ENCODE measurements at regions not wholly inside any gene's neighbourhood (a gene's known extent, or its start where the extent isn't known, plus 50 kb on each side); places are given as distances from the start of the nearest gene placed in this dataset.

DNA sequence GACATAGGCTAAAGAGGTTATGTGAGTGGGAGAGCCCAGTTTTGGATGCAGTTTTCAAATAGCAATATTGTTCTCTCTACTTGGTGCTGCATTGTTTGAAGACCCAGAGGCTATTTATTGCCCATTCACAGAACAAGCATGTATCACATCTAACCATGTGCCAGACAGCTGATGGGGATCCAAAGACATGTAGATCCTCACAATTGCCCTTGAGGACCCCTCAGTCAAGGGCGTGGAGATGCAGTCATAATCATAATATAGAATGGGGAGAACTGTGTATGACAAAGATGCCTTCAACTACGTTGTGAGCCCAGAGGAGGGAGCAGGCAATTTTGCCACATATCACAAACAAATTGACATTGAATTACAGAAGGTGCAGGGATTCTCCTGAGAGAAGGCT is 70.5 kb downstream of the NHLRC3 start:
- Mint-ChIP-seq H3K9me3 (peaks cover 3% of the 10 kb centered on the region), H3K4me3 (no peak overlapping the region), H3K4me1 (no peaks in the 10 kb centered on the region), H3K36me3 (no peaks in the 10 kb centered on the region), H3K27me3 (ENCODE audit: low read depth) (peaks cover 22% of the 10 kb centered on the region), H3K27ac (no peak overlapping the region)
- no peak for TF ChIP-seq CTCF (IDR thresholded peaks at IDR 0.05; ENCODE audit: unreplicated experiment)
- DNase-seq (ENCODE audit: low spot score in 2 of 2, unreplicated experiment in 2 of 2): no peak

- H3K27ac Mint-ChIP-seq: no peak overlapping the region
- H3K4me1 Mint-ChIP-seq: no peaks in the 10 kb centered on the region
- H3K4me3 Mint-ChIP-seq: no peak overlapping the region
- DNase-seq (ENCODE audit: low spot score in 2 of 2, unreplicated experiment in 2 of 2): no peak
- H3K36me3 Mint-ChIP-seq: no peaks in the 10 kb centered on the region
- TF ChIP-seq CTCF (IDR thresholded peaks at IDR 0.05; ENCODE audit: unreplicated experiment): no peak
- H3K9me3 Mint-ChIP-seq: peaks cover 16% of the 10 kb centered on the region
- peaks cover 22% of the 10 kb centered on the region for H3K27me3 Mint-ChIP-seq (ENCODE audit: low read depth)
These were observed 72.4 kb downstream of the NHLRC3 start for GRCh38 chr13:39110518-39111097.

DNA sequence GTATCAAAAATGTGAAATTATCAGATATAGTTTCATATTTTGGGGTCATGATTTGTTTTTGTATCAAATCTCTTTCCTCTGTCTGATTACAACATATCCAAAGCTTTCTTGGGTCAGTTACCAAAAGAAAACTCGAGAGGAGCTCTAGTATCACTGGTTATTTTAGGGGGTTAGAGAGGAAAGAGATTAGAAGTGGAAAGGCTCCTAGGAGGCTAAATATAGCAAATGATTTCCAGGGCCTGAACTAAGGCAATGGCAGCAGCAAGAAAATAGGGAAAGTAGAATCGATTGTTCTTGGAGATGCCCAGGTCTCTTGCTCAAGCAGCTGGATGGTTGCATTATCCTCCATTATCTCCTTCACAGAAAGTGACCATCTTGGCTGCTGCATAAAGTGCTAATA is 72.9 kb downstream of the NHLRC3 start:
- peaks cover 22% of the 10 kb centered on the region for H3K27me3 Mint-ChIP-seq (ENCODE audit: low read depth)
- peaks cover 18% of the 10 kb centered on the region for H3K9me3 Mint-ChIP-seq
- no peak for DNase-seq (ENCODE audit: low spot score in 2 of 2, unreplicated experiment in 2 of 2)
- TF ChIP-seq CTCF (IDR thresholded peaks at IDR 0.05; ENCODE audit: unreplicated experiment): no peak
- H3K4me3 Mint-ChIP-seq: no peak overlapping the region
- H3K27ac Mint-ChIP-seq: no peak overlapping the region
- H3K4me1 Mint-ChIP-seq: no peaks in the 10 kb centered on the region
- no peaks in the 10 kb centered on the region for H3K36me3 Mint-ChIP-seq

- Mint-ChIP-seq H3K9me3 (peaks cover 30% of the 10 kb centered on the region), H3K36me3 (no peaks in the 10 kb centered on the region), H3K27ac (no peak overlapping the region), H3K4me1 (no peaks in the 10 kb centered on the region), H3K4me3 (no peak overlapping the region), H3K27me3 (ENCODE audit: low read depth) (peaks cover 22% of the 10 kb centered on the region)
- no peak for DNase-seq (ENCODE audit: low spot score in 2 of 2, unreplicated experiment in 2 of 2)
- TF ChIP-seq CTCF (IDR thresholded peaks at IDR 0.05; ENCODE audit: unreplicated experiment): no peak
These were observed 81.2 kb downstream of the NHLRC3 start for GRCh38 chr13:39119422-39119821.

DNA sequence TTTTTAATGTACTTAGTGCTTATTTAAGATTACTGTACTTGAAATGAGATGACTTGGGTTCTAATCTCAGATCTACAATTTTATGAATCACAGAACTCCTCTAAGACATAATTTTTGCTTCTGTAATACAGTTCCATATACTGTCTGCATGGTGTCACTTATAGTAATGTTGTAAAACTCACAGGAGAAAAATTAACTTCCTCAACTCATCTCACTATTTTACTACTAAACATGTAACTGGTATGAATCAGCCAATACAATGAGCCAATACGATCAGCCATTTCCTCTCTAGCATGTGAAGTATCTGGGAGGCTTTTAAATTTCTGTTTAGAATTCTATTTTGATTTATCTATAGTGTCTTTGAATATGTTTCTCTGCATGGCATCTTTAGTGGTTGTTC is 85.3 kb downstream of the NHLRC3 start:
- Mint-ChIP-seq H3K27me3 (ENCODE audit: low read depth) (peaks cover 5% of the 10 kb centered on the region), H3K4me1 (no peaks in the 10 kb centered on the region), H3K4me3 (no peak overlapping the region), H3K36me3 (no peaks in the 10 kb centered on the region), H3K27ac (no peak overlapping the region), H3K9me3 (peaks cover 2% of the 10 kb centered on the region)
- DNase-seq (ENCODE audit: low spot score in 2 of 2, unreplicated experiment in 2 of 2): no peak
- TF ChIP-seq CTCF (IDR thresholded peaks at IDR 0.05; ENCODE audit: unreplicated experiment): no peak

DNA sequence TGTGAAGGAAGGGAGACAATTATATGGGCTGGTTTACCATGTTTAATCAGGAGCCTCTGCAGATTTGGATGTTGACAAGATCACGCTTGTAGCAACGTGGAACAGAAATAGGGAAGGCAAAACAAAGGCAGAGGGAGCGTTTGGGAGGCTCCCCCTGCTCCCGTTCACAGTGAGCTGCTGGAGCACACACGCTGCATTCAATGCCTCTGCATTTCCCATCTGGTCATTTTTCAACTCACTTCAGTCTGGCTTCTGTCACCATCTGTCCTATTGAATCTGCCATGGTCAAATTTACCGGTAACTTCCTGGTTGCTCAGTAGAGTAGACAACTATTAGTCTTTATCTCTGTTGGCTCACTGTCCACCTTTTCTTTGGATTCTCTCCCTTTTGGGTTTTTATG is 91.0 kb downstream of the NHLRC3 start:
- Mint-ChIP-seq H3K27me3 (ENCODE audit: low read depth) (peaks cover 2% of the 10 kb centered on the region), H3K27ac (no peak overlapping the region), H3K4me3 (no peak overlapping the region), H3K9me3 (no peaks in the 10 kb centered on the region), H3K36me3 (no peaks in the 10 kb centered on the region), H3K4me1 (peaks cover 6% of the 10 kb centered on the region)
- TF ChIP-seq CTCF (IDR thresholded peaks at IDR 0.05; ENCODE audit: unreplicated experiment): no peak
- no peak for DNase-seq (ENCODE audit: low spot score in 2 of 2, unreplicated experiment in 2 of 2)

Data from mesothelial cell of epicardium (in vitro differentiated cells).